ENCODE measurements at regions not wholly inside any gene's neighbourhood (a gene's known extent, or its start where the extent isn't known, plus 50 kb on each side); places are given as distances from the start of the nearest gene placed in this dataset.
"Not testable (repeated sequence)": the region's sequence is repeated elsewhere in the genome, so short reads cannot be mapped to it uniquely, and the experiment has no call there.

- Histone ChIP-seq H3K27me3 (replicated peaks; ENCODE audit: control insufficient read depth, insufficient read depth, low read length) (no peaks in the 10 kb centered on the region), H3K4me3 (ENCODE audit: low read length) (no peak overlapping the region), H3K4me1 (ENCODE audit: control insufficient read depth, insufficient read depth, low read length) (no peaks in the 10 kb centered on the region), H3K9me3 (ENCODE audit: control insufficient read depth, low read length) (no peaks in the 10 kb centered on the region), H3K36me3 (ENCODE audit: control insufficient read depth, insufficient read depth, low read length, severe bottlenecking) (no peaks in the 10 kb centered on the region), H3K9ac (ENCODE audit: low read length) (no peak overlapping the region)
- no peak for DNase-seq (ENCODE audit: low read depth)
These were observed 1420.0 kb upstream of the EYS start for GRCh38 chr6:67127041-67127440.

GRCh38 chr6:67121115-67121514, 1414.1 kb upstream of the EYS start:
- Histone ChIP-seq H3K4me1 (ENCODE audit: control insufficient read depth, insufficient read depth, low read length) (no peaks in the 10 kb centered on the region), H3K9me3 (ENCODE audit: control insufficient read depth, low read length) (no peaks in the 10 kb centered on the region), H3K4me3 (ENCODE audit: low read length) (no peak overlapping the region), H3K36me3 (ENCODE audit: control insufficient read depth, insufficient read depth, low read length, severe bottlenecking) (no peaks in the 10 kb centered on the region), H3K9ac (ENCODE audit: low read length) (no peak overlapping the region), H3K27me3 (replicated peaks; ENCODE audit: control insufficient read depth, insufficient read depth, low read length) (no peaks in the 10 kb centered on the region)
- DNase-seq (ENCODE audit: low read depth), result peak; percentile 0

- Histone ChIP-seq H3K9me3 (ENCODE audit: control insufficient read depth, low read length) (no peaks in the 10 kb centered on the region), H3K27me3 (replicated peaks; ENCODE audit: control insufficient read depth, insufficient read depth, low read length) (no peaks in the 10 kb centered on the region), H3K36me3 (ENCODE audit: control insufficient read depth, insufficient read depth, low read length, severe bottlenecking) (no peaks in the 10 kb centered on the region), H3K4me3 (ENCODE audit: low read length) (no peak overlapping the region), H3K4me1 (ENCODE audit: control insufficient read depth, insufficient read depth, low read length) (no peaks in the 10 kb centered on the region), H3K9ac (ENCODE audit: low read length) (no peak overlapping the region)
- DNase-seq (ENCODE audit: low read depth), result no peak
These were observed 1405.1 kb upstream of the EYS start for GRCh38 chr6:67112120-67112519.

GRCh38 chr6:67102743-67103142, 1395.7 kb upstream of the EYS start:
- Histone ChIP-seq H3K4me3 (ENCODE audit: low read length) (no peak overlapping the region), H3K9ac (ENCODE audit: low read length) (no peak overlapping the region), H3K36me3 (ENCODE audit: control insufficient read depth, insufficient read depth, low read length, severe bottlenecking) (no peaks in the 10 kb centered on the region), H3K4me1 (ENCODE audit: control insufficient read depth, insufficient read depth, low read length) (no peaks in the 10 kb centered on the region), H3K27me3 (replicated peaks; ENCODE audit: control insufficient read depth, insufficient read depth, low read length) (no peaks in the 10 kb centered on the region), H3K9me3 (ENCODE audit: control insufficient read depth, low read length) (no peaks in the 10 kb centered on the region)
- DNase-seq (ENCODE audit: low read depth), result no peak

- not testable (repeated sequence) for H3K9me3 ChIP-seq (ENCODE audit: control insufficient read depth, low read length); H3K36me3 ChIP-seq (ENCODE audit: control insufficient read depth, insufficient read depth, low read length, severe bottlenecking); DNase-seq (ENCODE audit: low read depth); H3K4me3 ChIP-seq (ENCODE audit: low read length); H3K4me1 ChIP-seq (ENCODE audit: control insufficient read depth, insufficient read depth, low read length); H3K9ac ChIP-seq (ENCODE audit: low read length); H3K27me3 ChIP-seq (replicated peaks; ENCODE audit: control insufficient read depth, insufficient read depth, low read length)
These were observed 1388.7 kb upstream of the EYS start for GRCh38 chr6:67095618-67096226.

GRCh38 chr6:67094431-67094946, 1387.5 kb upstream of the EYS start:
- Histone ChIP-seq H3K9ac (ENCODE audit: low read length) (no peak overlapping the region), H3K36me3 (ENCODE audit: control insufficient read depth, insufficient read depth, low read length, severe bottlenecking) (no peaks in the 10 kb centered on the region), H3K4me1 (ENCODE audit: control insufficient read depth, insufficient read depth, low read length) (no peaks in the 10 kb centered on the region), H3K9me3 (ENCODE audit: control insufficient read depth, low read length) (no peaks in the 10 kb centered on the region), H3K27me3 (replicated peaks; ENCODE audit: control insufficient read depth, insufficient read depth, low read length) (no peaks in the 10 kb centered on the region), H3K4me3 (ENCODE audit: low read length) (no peak overlapping the region)
- DNase-seq (ENCODE audit: low read depth), result no peak

GRCh38 chr6:67073938-67074337, 1366.9 kb upstream of the EYS start:
- DNase-seq (ENCODE audit: low read depth), result no peak
- no peaks in the 10 kb centered on the region for H3K36me3 ChIP-seq (ENCODE audit: control insufficient read depth, insufficient read depth, low read length, severe bottlenecking)
- H3K4me1 ChIP-seq (ENCODE audit: control insufficient read depth, insufficient read depth, low read length), result no peaks in the 10 kb centered on the region
- H3K4me3 ChIP-seq (ENCODE audit: low read length), result no peak overlapping the region
- no peaks in the 10 kb centered on the region for H3K27me3 ChIP-seq (replicated peaks; ENCODE audit: control insufficient read depth, insufficient read depth, low read length)
- H3K9ac ChIP-seq (ENCODE audit: low read length), result no peak overlapping the region
- no peaks in the 10 kb centered on the region for H3K9me3 ChIP-seq (ENCODE audit: control insufficient read depth, low read length)

GRCh38 chr6:67068781-67069180, 1361.8 kb upstream of the EYS start:
- no peak overlapping the region for H3K9ac ChIP-seq (ENCODE audit: low read length)
- no peak for DNase-seq (ENCODE audit: low read depth)

GRCh38 chr6:67064323-67064722, 1357.3 kb upstream of the EYS start:
- Histone ChIP-seq H3K9ac (ENCODE audit: low read length) (no peak overlapping the region), H3K4me3 (ENCODE audit: low read length) (no peak overlapping the region), H3K4me1 (ENCODE audit: control insufficient read depth, insufficient read depth, low read length) (no peaks in the 10 kb centered on the region), H3K9me3 (ENCODE audit: control insufficient read depth, low read length) (no peaks in the 10 kb centered on the region), H3K27me3 (replicated peaks; ENCODE audit: control insufficient read depth, insufficient read depth, low read length) (no peaks in the 10 kb centered on the region), H3K36me3 (ENCODE audit: control insufficient read depth, insufficient read depth, low read length, severe bottlenecking) (no peaks in the 10 kb centered on the region)
- no peak for DNase-seq (ENCODE audit: low read depth)

More at GRCh38 chr6:67068781-67069180, 1361.8 kb upstream of the EYS start:
- Histone ChIP-seq H3K4me3 (ENCODE audit: low read length) (no peak overlapping the region), H3K4me1 (ENCODE audit: control insufficient read depth, insufficient read depth, low read length) (no peaks in the 10 kb centered on the region), H3K9me3 (ENCODE audit: control insufficient read depth, low read length) (no peaks in the 10 kb centered on the region), H3K36me3 (ENCODE audit: control insufficient read depth, insufficient read depth, low read length, severe bottlenecking) (no peaks in the 10 kb centered on the region), H3K27me3 (replicated peaks; ENCODE audit: control insufficient read depth, insufficient read depth, low read length) (no peaks in the 10 kb centered on the region)

GRCh38 chr6:67047996-67048395, 1341.0 kb upstream of the EYS start:
- Histone ChIP-seq H3K4me3 (ENCODE audit: low read length) (no peak overlapping the region), H3K27me3 (replicated peaks; ENCODE audit: control insufficient read depth, insufficient read depth, low read length) (no peaks in the 10 kb centered on the region), H3K4me1 (ENCODE audit: control insufficient read depth, insufficient read depth, low read length) (no peaks in the 10 kb centered on the region), H3K36me3 (ENCODE audit: control insufficient read depth, insufficient read depth, low read length, severe bottlenecking) (no peaks in the 10 kb centered on the region), H3K9me3 (ENCODE audit: control insufficient read depth, low read length) (no peaks in the 10 kb centered on the region), H3K9ac (ENCODE audit: low read length) (no peak overlapping the region)
- no peak for DNase-seq (ENCODE audit: low read depth)

- no peak for DNase-seq (ENCODE audit: low read depth)
- Histone ChIP-seq H3K4me3 (ENCODE audit: low read length) (no peak overlapping the region), H3K27me3 (replicated peaks; ENCODE audit: control insufficient read depth, insufficient read depth, low read length) (no peaks in the 10 kb centered on the region), H3K9me3 (ENCODE audit: control insufficient read depth, low read length) (no peaks in the 10 kb centered on the region), H3K36me3 (ENCODE audit: control insufficient read depth, insufficient read depth, low read length, severe bottlenecking) (no peaks in the 10 kb centered on the region), H3K4me1 (ENCODE audit: control insufficient read depth, insufficient read depth, low read length) (no peaks in the 10 kb centered on the region), H3K9ac (ENCODE audit: low read length) (no peak overlapping the region)
These were observed 1338.0 kb upstream of the EYS start for GRCh38 chr6:67045076-67045475.

- Histone ChIP-seq H3K9me3 (ENCODE audit: control insufficient read depth, low read length) (peaks cover 9% of the 10 kb centered on the region), H3K4me3 (ENCODE audit: low read length) (no peak overlapping the region), H3K36me3 (ENCODE audit: control insufficient read depth, insufficient read depth, low read length, severe bottlenecking) (no peaks in the 10 kb centered on the region), H3K4me1 (ENCODE audit: control insufficient read depth, insufficient read depth, low read length) (no peaks in the 10 kb centered on the region), H3K27me3 (replicated peaks; ENCODE audit: control insufficient read depth, insufficient read depth, low read length) (no peaks in the 10 kb centered on the region), H3K9ac (ENCODE audit: low read length) (no peak overlapping the region)
- DNase-seq (ENCODE audit: low read depth), result no peak
These were observed 1324.4 kb upstream of the EYS start for GRCh38 chr6:67031451-67031850.
